GM12878 (cell line): ENCODE measurements at regions not wholly inside any gene's neighbourhood (a gene's known extent, or its start where the extent isn't known, plus 50 kb on each side); places are given as distances from the start of the nearest gene placed in this dataset.

Experiments used
- ATAC-seq: fragments of 200-7000 bp; cut with Tn5 transposase; 3 replicates; pipeline ENCODE4 v1.9.1; 2020; ENCODE audit warnings: mild to moderate bottlenecking, moderate library complexity
- BruUV-seq: library from RNA; stranded (reverse); fragments of 400-500 nt; replicated peaks from 2 replicates; lab custom pipeline; 2021; lab: Mats Ljungman, UMichigan
- CTCF ChIA-PET: fragments of 300-600 bp; sonication (Branson Sonifier 250); formaldehyde crosslinking; extraction: SDS; loops from one replicate; lab custom pipeline; 2021; ENCODE audit warnings: inconsistent platforms; lab: Yijun Ruan, JAX
- POLR2A ChIA-PET: fragments of 350-600 bp; formaldehyde crosslinking; extraction: SDS; loops from one replicate; lab custom pipeline; 2021; ENCODE audit warnings: inconsistent platforms; lab: Charles Lee
- RAD21 ChIA-PET: fragments of 300-600 bp; sonication (Branson Sonifier 250); formaldehyde crosslinking; loops from one replicate; lab custom pipeline; 2023; ENCODE audit warnings: antibody characterized with exemption; ENCODE audit not compliant: unreplicated experiment; lab: Charles Lee
- SMC1A ChIA-PET: fragments of 300-600 bp; sonication (Branson Sonifier 250); formaldehyde crosslinking; loops from one replicate; lab custom pipeline; 2023; ENCODE audit not compliant: unreplicated experiment, uncharacterized antibody; lab: Charles Lee
- DNase-seq: peaks from one replicate; pipeline ENCODE4 v3.0.0-alpha.2; 2011; ENCODE audit warnings: low read depth, low spot score
- FAIRE-seq: peaks from 3 replicates; lab custom pipeline; 2011; peaks lifted over from hg19 to GRCh38; lab: Jason Lieb, UNC
- H2AFZ ChIP-seq: 2 replicates; pipeline ENCODE4 v1.6.0; 2011; ENCODE audit warnings: low read depth, low read length, control low read depth; ENCODE audit not compliant: control insufficient read depth
- H3K27ac ChIP-seq: 2 replicates; pipeline ENCODE4 v1.5.1; 2011; ENCODE audit warnings: control low read depth; ENCODE audit not compliant: control insufficient read depth, insufficient read depth
- H3K27me3 ChIP-seq, 2 experiments: replicated peaks in 1 of 2; 2 replicates each; pipeline versions ENCODE4 v1.6.0 to v1.6.1; 2011; ENCODE audit warnings: low read length in 1 of 2; ENCODE audit not compliant: control insufficient read depth in 2 of 2, insufficient read depth in 2 of 2
- H3K36me3 ChIP-seq, 2 experiments: 2 replicates each; pipeline ENCODE4 v1.5.1; 2011; ENCODE audit warnings: low read length in 1 of 2; ENCODE audit not compliant: control insufficient read depth in 2 of 2, insufficient read depth in 2 of 2
- H3K4me1 ChIP-seq: 2 replicates; pipeline ENCODE4 v1.6.1; 2011; ENCODE audit warnings: mild to moderate bottlenecking, low read length, moderate library complexity, mixed read lengths; ENCODE audit not compliant: control insufficient read depth, insufficient read depth
- H3K4me2 ChIP-seq: 2 replicates; pipeline ENCODE4 v1.6.0; 2011; ENCODE audit warnings: control low read depth; ENCODE audit not compliant: control insufficient read depth, insufficient read depth
- H3K4me3 ChIP-seq: fragments of 200-600 bp; sonication (generic); 2 replicates; pipeline ENCODE4 v1.5.1; 2016
- H3K79me2 ChIP-seq: 2 replicates; pipeline ENCODE4 v1.6.0; 2011; ENCODE audit warnings: low read length; ENCODE audit not compliant: control insufficient read depth, insufficient read depth
- H3K9ac ChIP-seq: 2 replicates; pipeline ENCODE4 v1.8.0; 2011; ENCODE audit warnings: low read length, control low read depth, mixed read lengths; ENCODE audit not compliant: control insufficient read depth, insufficient read depth
- H3K9me3 ChIP-seq: replicated peaks from 3 replicates; pipeline ENCODE4 v1.5.1; 2011; ENCODE audit warnings: mild to moderate bottlenecking, low read length; ENCODE audit not compliant: control insufficient read depth, insufficient read depth
- H4K20me1 ChIP-seq: 2 replicates; pipeline ENCODE4 v1.6.0; 2011; ENCODE audit not compliant: control insufficient read depth, insufficient read depth
- BRCA1 ChIP-seq: IDR thresholded peaks from 2 replicates; pipeline ENCODE4 v1.6.1; 2011; ENCODE audit warnings: low read depth, low read length, improper control_type of control experiment
- DPF2 ChIP-seq: fragments of 450-650 bp; IDR thresholded peaks from 2 replicates; pipeline ENCODE4 v1.6.1; 2017; ENCODE audit warnings: mild to moderate bottlenecking
- HCFC1 ChIP-seq: fragments of 150-350 bp; IDR thresholded peaks from 2 replicates; pipeline ENCODE4 v1.6.1; 2014; ENCODE audit warnings: low read length
- MYB ChIP-seq: fragments of 150-350 bp; IDR thresholded peaks from 2 replicates; pipeline ENCODE4 v1.6.1; 2014; ENCODE audit warnings: mild to moderate bottlenecking, low read depth, low read length, borderline replicate concordance
- POLR2AphosphoS5 ChIP-seq: IDR thresholded peaks from 2 replicates; pipeline ENCODE4 v1.6.1; 2011; ENCODE audit warnings: mild to moderate bottlenecking, low read length, inconsistent platforms
- WGBS: methylation state at CpG from one replicate; pipeline ENCODE4 v1.1.6; 2016; ENCODE audit warnings: low lambda C conversion rate; ENCODE audit not compliant: insufficient replicate concordance, insufficient coverage; ENCODE audit errors: missing lambda C conversion rate; 5-methylcytosine and 5-hydroxymethylcytosine counted together
- in situ Hi-C: fragments of 300-500 bp; cut with MboI; formaldehyde crosslinking; loops from 9 replicates; pipeline ENCODE4 v1.14.3; 2018; ENCODE audit warnings: mixed read lengths
- intact Hi-C: fragments of 100-400 bp; cut with micrococcal nuclease; formaldehyde crosslinking; loops from one replicate; pipeline ENCODE4 v1.14.2; 2022; ENCODE audit not compliant: unreplicated experiment
- TF ChIP-seq, protein P1 (sequence below): fragments of 450-650 bp; IDR thresholded peaks from 2 replicates; pipeline ENCODE4 v1.6.1; 2014; ENCODE audit warnings: mild to moderate bottlenecking
- TF ChIP-seq, protein P2 (sequence below): fragments of 450-650 bp; IDR thresholded peaks from 2 replicates; pipeline ENCODE4 v1.6.1; 2017; ENCODE audit warnings: mild to moderate bottlenecking

DNA sequence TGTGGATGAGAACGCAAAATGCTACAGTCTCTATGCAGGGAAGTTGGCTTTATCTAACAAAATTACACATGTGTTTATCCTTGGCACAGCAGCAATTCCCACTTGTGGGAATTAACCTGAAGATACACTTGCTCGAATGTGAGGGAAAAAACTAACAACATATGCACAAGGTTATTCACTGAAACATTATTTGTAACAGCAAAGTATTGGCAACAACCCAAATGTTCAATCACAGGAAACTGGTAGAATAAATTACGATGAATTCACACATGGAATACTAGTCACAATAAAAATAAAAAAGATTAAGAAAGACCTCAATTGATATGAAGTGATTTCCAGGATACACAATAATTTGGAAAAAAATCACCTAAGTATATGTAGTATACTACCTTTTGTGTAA, 68.1 kb upstream of the OGFRL1 start:
- Histone ChIP-seq H3K4me2 (no peak overlapping the region), H3K9me3 (no peaks in the 10 kb centered on the region), H3K79me2 (no peaks in the 10 kb centered on the region), H3K36me3 (no peaks in the 10 kb centered on the region), H3K9ac (no peak overlapping the region), H3K4me1 (no peaks in the 10 kb centered on the region), H2AFZ (no peak overlapping the region), H3K4me3 (no peak overlapping the region), H4K20me1 (no peaks in the 10 kb centered on the region), H3K27ac (no peak overlapping the region), H3K27me3 (no peaks in the 10 kb centered on the region)
- intact Hi-C loops: no loop called here
- WGBS: 28% methylated on average over 3 of the region's 3 CpGs
- no TSS peak for BruUV-seq
- TF ChIP-seq, protein P1, sequence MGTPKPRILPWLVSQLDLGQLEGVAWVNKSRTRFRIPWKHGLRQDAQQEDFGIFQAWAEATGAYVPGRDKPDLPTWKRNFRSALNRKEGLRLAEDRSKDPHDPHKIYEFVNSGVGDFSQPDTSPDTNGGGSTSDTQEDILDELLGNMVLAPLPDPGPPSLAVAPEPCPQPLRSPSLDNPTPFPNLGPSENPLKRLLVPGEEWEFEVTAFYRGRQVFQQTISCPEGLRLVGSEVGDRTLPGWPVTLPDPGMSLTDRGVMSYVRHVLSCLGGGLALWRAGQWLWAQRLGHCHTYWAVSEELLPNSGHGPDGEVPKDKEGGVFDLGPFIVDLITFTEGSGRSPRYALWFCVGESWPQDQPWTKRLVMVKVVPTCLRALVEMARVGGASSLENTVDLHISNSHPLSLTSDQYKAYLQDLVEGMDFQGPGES: no peak
- TF ChIP-seq BRCA1 (no peak), POLR2AphosphoS5 (no peak), HCFC1 (no peak), DPF2 (no peak), MYB (no peak)
- TF ChIP-seq, protein P2, sequence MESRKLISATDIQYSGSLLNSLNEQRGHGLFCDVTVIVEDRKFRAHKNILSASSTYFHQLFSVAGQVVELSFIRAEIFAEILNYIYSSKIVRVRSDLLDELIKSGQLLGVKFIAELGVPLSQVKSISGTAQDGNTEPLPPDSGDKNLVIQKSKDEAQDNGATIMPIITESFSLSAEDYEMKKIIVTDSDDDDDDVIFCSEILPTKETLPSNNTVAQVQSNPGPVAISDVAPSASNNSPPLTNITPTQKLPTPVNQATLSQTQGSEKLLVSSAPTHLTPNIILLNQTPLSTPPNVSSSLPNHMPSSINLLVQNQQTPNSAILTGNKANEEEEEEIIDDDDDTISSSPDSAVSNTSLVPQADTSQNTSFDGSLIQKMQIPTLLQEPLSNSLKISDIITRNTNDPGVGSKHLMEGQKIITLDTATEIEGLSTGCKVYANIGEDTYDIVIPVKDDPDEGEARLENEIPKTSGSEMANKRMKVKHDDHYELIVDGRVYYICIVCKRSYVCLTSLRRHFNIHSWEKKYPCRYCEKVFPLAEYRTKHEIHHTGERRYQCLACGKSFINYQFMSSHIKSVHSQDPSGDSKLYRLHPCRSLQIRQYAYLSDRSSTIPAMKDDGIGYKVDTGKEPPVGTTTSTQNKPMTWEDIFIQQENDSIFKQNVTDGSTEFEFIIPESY: no peak
- in situ Hi-C loops: no loop called here
- ATAC-seq: no peak
- ChIA-PET POLR2A (no interaction called here), SMC1A (no interaction called here), CTCF (no interaction called here), RAD21 (no interaction called here)
- no peak for DNase-seq
- no peak for FAIRE-seq
